ENCODE measurements at regions not wholly inside any gene's neighbourhood (a gene's known extent, or its start where the extent isn't known, plus 50 kb on each side); places are given as distances from the start of the nearest gene placed in this dataset.

DNA sequence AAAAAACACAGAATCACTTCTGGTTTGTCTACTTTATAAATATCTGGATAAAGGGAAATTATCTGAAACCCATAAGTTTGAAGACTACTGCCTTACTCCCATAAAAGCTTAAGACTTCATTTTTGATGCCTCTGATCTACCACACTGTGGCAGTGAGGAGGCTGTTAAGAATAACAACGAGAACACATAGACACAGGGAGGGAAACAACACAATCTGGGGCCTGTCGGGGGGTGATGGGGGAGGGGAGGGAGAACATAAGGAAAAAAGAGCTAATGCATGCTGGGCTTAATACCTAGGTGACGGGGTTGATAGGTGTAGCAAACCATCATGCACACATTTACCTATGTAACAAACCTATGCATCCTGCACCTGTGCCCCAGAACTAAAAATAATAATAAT is 573.7 kb downstream of the GBA3 start:
- intact Hi-C loops (cut with DNase I) = no loop called here
- Histone ChIP-seq H3K9me3 (no peaks in the 10 kb centered on the region), H3K36me3 (no peaks in the 10 kb centered on the region), H3K27me3 (no peaks in the 10 kb centered on the region), H3K27ac (no peak overlapping the region), H3K4me1 (no peaks in the 10 kb centered on the region), H3K4me3 (no peak overlapping the region)
- TF ChIP-seq, protein P1, sequence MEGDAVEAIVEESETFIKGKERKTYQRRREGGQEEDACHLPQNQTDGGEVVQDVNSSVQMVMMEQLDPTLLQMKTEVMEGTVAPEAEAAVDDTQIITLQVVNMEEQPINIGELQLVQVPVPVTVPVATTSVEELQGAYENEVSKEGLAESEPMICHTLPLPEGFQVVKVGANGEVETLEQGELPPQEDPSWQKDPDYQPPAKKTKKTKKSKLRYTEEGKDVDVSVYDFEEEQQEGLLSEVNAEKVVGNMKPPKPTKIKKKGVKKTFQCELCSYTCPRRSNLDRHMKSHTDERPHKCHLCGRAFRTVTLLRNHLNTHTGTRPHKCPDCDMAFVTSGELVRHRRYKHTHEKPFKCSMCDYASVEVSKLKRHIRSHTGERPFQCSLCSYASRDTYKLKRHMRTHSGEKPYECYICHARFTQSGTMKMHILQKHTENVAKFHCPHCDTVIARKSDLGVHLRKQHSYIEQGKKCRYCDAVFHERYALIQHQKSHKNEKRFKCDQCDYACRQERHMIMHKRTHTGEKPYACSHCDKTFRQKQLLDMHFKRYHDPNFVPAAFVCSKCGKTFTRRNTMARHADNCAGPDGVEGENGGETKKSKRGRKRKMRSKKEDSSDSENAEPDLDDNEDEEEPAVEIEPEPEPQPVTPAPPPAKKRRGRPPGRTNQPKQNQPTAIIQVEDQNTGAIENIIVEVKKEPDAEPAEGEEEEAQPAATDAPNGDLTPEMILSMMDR (IDR thresholded peaks at IDR 0.05) = no peak
- DNase-seq (ENCODE audit: low spot score in 2 of 2) = no peak

DNA sequence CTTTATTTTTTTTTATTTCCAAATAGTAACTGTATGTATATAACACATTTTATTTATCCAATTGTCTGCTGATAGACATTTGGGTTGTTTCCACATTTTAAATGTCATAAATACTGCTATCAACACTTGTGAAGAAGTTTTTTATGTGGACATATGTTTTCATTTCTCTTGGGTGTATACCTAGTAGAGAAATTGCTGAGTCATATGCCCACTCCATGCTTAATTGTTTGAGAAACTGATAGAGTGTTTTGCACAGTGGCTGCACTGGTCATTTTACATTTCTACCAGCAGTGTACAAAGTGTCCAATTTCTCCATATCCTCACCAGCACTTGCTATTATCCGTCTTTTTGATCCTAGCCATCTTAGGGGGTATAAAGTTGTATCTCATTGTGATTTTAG is 567.8 kb downstream of the GBA3 start:
- Histone ChIP-seq H3K4me1 (no peaks in the 10 kb centered on the region), H3K27ac (no peak overlapping the region), H3K36me3 (no peaks in the 10 kb centered on the region), H3K4me3 (no peak overlapping the region), H3K27me3 (no peaks in the 10 kb centered on the region), H3K9me3 (no peaks in the 10 kb centered on the region)
- TF ChIP-seq, protein P1 (IDR thresholded peaks at IDR 0.05) = no peak
- no peak for DNase-seq (ENCODE audit: low spot score in 2 of 2)
- intact Hi-C loops (cut with DNase I) = no loop called here

DNA sequence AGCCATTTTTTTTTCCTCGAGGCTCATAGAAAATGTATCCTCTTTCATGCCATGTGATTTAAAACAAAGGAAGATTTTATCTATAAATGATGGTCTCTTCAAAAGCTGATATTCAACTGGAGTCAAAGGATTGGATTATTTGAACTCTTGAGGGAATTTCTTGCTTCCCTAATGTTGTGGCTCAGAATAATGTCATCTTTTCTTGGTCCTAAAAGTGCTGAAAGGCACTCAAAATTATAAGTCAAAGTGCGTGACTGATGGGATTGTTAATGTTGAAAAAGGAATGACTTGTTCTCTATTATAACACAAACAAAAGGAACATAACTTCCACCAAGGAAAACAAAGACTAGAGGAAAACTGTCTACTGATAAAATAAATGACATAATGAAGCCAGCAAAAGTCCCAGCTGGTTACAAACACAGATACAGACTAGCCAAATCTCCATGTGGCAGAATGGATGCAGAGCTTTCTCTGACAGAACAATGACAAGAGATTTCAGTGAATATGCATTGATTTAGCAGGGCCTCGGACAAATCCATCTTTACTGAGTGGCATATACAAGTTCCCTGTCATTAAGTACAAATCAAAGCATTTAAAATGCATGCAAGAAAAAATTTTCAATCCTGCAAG is 552.6 kb downstream of the GBA3 start:
- Histone ChIP-seq H3K4me3 (no peak overlapping the region), H3K36me3 (no peaks in the 10 kb centered on the region), H3K27me3 (no peaks in the 10 kb centered on the region), H3K9me3 (no peaks in the 10 kb centered on the region), H3K4me1 (no peaks in the 10 kb centered on the region), H3K27ac (no peak overlapping the region)
- TF ChIP-seq, protein P1 (IDR thresholded peaks at IDR 0.05) = no peak
- intact Hi-C loops (cut with DNase I) = no loop called here
- DNase-seq (ENCODE audit: low spot score in 2 of 2) = no peak

DNA sequence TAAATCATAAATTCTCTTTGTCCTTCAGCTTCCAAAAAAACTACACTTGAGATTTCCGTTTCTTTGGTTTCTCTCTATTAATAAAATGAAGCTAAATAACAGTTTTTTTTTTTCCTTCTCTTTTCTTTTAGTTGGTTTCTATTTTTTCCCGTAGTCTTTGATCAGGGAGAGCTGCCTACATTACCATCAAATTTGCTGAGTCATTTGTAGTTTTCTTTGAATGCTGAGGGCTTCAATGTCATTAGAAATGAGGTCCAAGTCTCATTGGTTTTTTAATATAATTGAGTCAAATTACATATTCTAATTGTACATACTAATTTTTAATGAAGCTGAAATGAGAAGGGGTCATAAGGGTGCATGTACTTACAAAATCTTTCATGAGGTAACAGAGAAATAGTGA is 550.2 kb downstream of the GBA3 start:
- Histone ChIP-seq H3K27me3 (no peaks in the 10 kb centered on the region), H3K36me3 (no peaks in the 10 kb centered on the region), H3K4me3 (no peak overlapping the region), H3K27ac (no peak overlapping the region), H3K9me3 (no peaks in the 10 kb centered on the region), H3K4me1 (no peaks in the 10 kb centered on the region)
- DNase-seq (ENCODE audit: low spot score in 2 of 2) = no peak
- intact Hi-C loops (cut with DNase I) = no loop called here
- TF ChIP-seq, protein P1 (IDR thresholded peaks at IDR 0.05) = no peak

DNA sequence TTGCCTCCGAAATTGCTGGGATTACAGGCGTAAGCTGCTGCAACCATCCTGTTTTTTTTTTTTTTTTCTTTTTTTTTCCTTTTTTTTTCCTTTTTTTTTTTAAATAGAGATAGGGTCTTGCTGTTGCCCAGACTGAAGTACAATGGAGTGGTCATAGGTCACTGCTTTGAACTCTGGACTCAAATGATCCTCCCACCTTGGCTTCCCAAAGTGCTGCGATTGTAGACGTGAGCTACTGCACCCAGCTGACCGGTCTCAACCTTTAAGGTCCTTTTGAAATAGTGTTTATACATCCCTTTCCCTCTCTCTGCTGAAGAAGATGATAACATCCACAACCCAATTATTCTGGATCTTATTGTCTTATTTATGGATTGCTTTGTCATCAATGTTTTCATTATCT is 548.7 kb downstream of the GBA3 start:
- TF ChIP-seq, protein P1 (IDR thresholded peaks at IDR 0.05) = no peak
- Histone ChIP-seq H3K4me1 (no peaks in the 10 kb centered on the region), H3K27me3 (no peaks in the 10 kb centered on the region), H3K36me3 (no peaks in the 10 kb centered on the region), H3K4me3 (no peak overlapping the region), H3K9me3 (no peaks in the 10 kb centered on the region), H3K27ac (no peak overlapping the region)
- intact Hi-C loops (cut with DNase I) = no loop called here
- DNase-seq (ENCODE audit: low spot score in 2 of 2) = no peak

DNA sequence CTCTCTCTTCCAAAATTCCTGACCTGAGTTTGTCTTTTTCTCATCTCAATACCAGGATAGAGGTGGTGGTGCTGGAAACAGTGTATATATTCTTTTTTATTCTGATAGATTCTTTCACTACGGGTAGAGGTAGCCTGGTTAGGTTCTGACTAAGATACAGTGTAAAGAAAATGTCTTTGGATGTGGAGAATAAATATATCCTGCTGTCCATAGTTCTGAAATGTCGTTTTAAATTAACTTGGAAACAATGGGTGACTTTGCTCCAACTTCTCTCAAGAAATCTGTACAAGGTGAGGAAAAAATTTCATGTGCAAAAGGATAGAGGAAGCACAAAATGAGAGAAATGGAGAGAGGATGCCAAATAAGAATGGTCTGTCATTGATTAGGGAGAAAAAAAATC is 546.1 kb downstream of the GBA3 start:
- Histone ChIP-seq H3K27me3 (no peaks in the 10 kb centered on the region), H3K27ac (no peak overlapping the region), H3K9me3 (no peaks in the 10 kb centered on the region), H3K4me3 (no peak overlapping the region), H3K36me3 (no peaks in the 10 kb centered on the region), H3K4me1 (no peaks in the 10 kb centered on the region)
- DNase-seq (ENCODE audit: low spot score in 2 of 2) = no peak
- intact Hi-C loops (cut with DNase I) = no loop called here
- TF ChIP-seq, protein P1 (IDR thresholded peaks at IDR 0.05) = no peak
